AG09309 (cell line): ENCODE measurements at regions not wholly inside any gene's neighbourhood (a gene's known extent, or its start where the extent isn't known, plus 50 kb on each side); places are given as distances from the start of the nearest gene placed in this dataset.

ENCODE experiments used
- DNase-seq: peaks from one replicate; pipeline ENCODE4 v3.0.0-alpha.2; 2010; ENCODE audit warnings: low read depth
- H3K4me3 ChIP-seq: 2 replicates; pipeline ENCODE4 v1.5.1; 2011; ENCODE audit warnings: mild to moderate bottlenecking, low read depth, low read length, moderate library complexity; ENCODE audit not compliant: control insufficient read depth
- TF ChIP-seq, protein P1 (sequence below): IDR thresholded peaks from 2 replicates; pipeline ENCODE4 v1.5.1; 2011; ENCODE audit warnings: mild to moderate bottlenecking, low read depth, low read length, inconsistent platforms; ENCODE audit not compliant: insufficient read depth, control insufficient read depth; ENCODE audit errors: missing control alignments

DNA sequence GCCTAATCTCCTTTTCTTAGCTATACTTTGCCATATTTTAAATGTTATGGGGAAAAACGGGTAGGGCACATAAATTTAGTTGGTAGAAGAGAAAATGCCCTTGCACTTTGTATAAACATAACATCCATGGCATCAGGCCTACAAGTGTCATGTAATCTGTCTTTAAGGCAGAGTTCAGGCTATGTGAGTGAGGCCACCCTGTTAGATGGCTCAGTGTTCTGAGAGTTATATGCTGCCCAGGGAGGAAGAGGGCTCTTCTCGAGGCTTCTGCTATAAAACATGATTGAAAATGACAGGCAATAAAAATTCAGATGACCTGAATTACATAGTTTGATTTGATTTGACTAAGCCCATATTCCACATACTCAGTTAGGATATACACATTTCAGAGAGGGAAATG, 553.6 kb upstream of the MAP3K7 start:
- H3K4me3 ChIP-seq = no peak overlapping the region
- no peak for DNase-seq
- TF ChIP-seq, protein P1, sequence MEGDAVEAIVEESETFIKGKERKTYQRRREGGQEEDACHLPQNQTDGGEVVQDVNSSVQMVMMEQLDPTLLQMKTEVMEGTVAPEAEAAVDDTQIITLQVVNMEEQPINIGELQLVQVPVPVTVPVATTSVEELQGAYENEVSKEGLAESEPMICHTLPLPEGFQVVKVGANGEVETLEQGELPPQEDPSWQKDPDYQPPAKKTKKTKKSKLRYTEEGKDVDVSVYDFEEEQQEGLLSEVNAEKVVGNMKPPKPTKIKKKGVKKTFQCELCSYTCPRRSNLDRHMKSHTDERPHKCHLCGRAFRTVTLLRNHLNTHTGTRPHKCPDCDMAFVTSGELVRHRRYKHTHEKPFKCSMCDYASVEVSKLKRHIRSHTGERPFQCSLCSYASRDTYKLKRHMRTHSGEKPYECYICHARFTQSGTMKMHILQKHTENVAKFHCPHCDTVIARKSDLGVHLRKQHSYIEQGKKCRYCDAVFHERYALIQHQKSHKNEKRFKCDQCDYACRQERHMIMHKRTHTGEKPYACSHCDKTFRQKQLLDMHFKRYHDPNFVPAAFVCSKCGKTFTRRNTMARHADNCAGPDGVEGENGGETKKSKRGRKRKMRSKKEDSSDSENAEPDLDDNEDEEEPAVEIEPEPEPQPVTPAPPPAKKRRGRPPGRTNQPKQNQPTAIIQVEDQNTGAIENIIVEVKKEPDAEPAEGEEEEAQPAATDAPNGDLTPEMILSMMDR = no peak

DNA sequence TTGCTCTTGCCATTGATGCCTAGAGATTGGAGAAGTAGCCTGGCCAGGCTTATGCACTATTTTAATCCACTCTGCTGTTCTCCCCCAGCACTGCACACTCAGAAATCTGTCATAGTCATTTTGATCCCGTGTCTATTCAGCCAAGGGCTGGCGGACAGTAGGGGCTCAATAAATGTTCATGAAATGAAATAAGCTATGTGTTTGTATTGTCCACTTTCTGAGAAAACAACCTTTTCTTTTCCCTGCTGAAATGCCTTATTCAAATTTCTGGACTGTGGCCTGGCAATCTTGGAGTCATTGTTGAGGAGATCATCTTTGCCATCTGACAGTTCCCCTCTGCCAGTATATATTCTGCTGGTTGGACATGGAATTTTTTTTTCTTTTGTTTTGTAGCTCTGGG, 550.4 kb upstream of the MAP3K7 start:
- DNase-seq = no peak
- TF ChIP-seq, protein P1 = no peak
- H3K4me3 ChIP-seq = no peak overlapping the region

DNA sequence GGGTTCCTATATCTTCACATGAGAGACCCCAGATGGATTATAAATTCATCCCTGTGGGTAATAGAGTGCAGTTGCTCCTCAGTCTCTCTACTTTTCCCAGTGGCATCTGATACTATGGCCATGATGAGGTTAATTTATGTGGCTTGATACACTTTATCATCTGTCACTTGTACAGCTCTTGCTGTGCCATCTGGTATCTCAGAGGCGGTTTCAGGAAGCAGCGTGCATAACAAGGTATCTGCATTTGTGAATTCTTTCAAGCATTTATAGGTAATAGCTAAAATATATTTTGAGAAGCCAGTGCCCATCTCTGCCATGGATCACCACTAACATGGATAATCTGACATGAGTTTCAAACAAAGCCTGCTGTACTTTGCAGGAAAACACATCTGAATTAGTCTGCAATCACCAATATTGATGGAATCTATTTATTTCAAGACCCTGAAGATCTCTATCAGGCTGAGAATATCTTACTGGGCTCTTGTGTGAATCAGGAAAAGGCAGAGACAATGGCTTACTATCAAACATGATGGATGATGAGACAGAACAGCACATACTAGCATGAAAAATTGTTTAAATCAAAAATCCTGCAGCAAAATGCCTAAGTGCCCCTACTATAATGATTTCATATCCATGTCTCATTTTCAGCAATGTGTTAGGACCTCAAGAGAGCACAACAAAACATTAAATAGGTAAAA, 548.7 kb upstream of the MAP3K7 start:
- no peak overlapping the region for H3K4me3 ChIP-seq
- TF ChIP-seq, protein P1 = no peak
- DNase-seq = no peak

DNA sequence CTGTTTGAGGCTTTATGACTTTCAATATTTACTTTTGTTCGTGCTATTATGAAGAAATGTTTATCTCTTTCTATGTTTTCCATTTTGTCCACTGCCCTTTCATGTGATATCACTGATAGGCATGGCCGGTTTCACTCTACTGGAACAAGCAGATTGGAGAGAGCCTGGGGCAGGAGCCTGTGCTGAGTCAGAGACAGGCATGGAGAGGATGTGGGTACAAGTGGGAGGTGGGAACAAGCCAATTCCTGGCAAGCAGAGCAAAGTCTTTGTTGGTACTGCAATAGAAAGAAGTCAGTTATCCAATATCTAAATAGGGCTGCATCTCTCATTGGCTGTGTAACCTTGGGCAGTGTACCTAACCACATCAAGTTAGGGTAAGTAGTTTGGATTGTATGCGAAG, 545.6 kb upstream of the MAP3K7 start:
- H3K4me3 ChIP-seq = no peak overlapping the region
- no peak for DNase-seq
- TF ChIP-seq, protein P1 = no peak

DNA sequence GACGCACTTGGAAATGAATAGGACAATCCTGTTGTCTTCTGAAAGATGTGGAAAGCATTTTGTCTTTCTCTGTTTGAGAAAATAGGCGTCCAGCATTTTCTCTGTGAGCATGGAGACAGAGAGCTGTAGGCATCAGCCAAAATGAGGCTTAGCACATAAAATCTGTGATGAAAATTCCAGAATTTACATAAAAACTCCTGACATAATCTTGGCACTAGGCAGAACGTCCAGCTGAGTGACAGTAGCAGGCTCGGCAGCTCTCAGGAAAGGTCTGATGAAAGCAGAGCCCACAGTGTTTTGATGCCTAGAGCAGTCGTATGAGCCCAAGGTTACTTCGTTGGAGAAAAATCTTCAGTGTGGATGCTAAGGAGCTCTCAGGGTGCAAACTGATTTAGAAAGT, 543.3 kb upstream of the MAP3K7 start:
- TF ChIP-seq, protein P1 = no peak
- H3K4me3 ChIP-seq = no peak overlapping the region
- no peak for DNase-seq

DNA sequence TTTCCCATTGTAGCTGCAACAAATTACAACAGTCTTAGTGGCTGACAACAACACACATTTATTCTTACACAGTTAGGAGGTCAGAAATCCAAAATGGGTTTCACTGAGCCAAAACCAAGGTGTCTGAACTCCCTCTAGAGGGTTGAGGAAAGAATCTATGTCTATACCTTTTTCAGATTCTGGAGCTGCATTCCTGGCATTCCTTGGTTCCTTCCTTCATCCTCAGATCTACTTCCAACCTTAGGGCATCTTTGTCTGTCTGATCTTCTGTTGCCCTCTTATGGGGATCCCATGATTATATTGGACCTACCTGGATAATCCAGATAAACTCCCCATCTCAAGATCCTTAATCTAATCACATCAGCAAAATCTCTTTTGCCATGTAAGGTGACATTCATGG, 540.9 kb upstream of the MAP3K7 start:
- TF ChIP-seq, protein P1 = no peak
- no peak for DNase-seq
- H3K4me3 ChIP-seq = no peak overlapping the region
